ENCODE measurements at regions not wholly inside any gene's neighbourhood (a gene's known extent, or its start where the extent isn't known, plus 50 kb on each side); places are given as distances from the start of the nearest gene placed in this dataset.

DNA sequence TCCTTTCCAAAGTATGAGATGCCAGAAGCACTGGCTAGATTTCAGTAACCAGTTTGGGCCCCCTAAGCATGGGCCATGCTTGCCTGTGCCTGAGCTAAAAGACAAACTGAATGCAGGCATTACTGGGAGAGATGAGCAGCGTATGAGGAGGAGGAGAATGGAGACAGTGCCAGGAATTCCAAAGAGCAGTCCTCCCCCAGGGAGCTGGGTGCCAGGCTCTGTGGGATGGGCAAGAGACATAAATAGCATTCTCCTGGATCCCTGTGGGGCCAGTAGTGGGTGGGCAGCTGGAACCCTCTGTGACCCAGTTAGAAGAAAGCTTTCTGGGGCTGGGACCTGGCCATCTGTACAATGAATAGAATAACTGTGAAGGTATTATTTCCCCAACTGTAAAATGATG lies 235.6 kb downstream of the KCNA4 start:
- DNase-seq (ENCODE audit: low spot score) = no peak

DNA sequence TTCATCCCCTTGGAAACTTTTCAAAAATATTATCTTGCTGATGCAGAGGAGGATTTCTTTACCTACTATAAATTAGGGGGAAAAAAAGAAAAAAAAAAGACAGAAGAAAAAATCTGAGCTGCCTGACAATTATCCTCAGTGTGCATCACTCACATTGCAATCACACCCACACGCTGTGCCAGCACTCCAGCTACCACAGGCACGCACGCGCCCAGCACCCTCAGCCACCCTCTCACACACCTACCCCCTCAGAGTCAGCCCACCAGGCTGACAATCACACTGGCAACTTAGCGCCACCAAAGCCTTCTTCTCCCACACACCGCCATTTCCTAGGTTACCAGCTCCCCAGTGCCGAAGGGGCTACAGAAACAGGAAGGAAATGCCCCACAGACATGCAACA lies 236.1 kb downstream of the KCNA4 start:
- DNase-seq (ENCODE audit: low spot score) = no peak

DNA sequence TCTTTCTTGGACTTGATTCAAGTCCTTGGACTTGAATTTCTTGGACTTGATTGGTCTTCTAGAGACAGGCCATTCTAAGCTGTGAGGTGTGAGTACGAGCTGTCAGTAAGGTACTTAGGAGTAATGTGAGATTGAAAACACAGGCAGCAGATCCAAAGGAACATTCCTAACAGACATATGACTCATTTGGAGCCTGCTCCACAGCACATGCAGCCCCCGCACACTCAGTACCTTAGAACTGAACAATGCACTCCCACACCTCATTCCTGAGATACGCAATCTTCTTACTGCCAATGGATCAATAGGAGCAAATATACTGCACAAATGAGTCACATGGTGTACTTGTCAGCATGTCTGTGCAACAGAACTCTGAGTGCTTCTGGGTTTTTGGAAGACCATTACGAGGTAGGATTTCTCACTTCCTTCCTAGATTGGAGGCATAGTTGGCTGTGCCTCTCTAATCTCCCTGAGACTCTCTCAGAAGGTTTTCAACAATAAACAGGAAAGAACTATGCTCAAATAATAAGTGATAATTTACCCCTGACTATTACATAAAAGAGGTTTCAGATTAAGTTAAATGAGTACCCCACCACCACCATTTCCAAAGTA lies 243.1 kb downstream of the KCNA4 start:
- DNase-seq (ENCODE audit: low spot score) = no peak

DNA sequence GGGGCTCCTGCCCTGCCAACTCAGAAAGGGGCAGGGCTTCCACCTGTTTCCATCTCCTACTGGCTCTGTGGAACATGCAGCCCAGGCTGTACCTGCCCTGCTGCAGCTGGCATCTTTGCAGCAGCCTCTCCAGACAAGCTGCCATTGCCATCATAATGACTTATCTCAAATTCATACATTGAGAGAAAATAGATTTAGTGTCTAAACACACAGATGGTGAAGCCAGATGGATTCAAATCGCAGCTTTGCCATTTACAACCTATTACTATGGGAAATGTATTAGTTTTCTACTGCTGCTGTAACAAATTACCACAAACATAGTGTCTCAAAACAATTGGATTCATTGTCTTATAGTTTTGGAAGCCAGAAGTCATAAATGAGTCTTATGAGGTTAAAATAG lies 260.0 kb downstream of the KCNA4 start:
- DNase-seq (ENCODE audit: low spot score) = no peak

DNA sequence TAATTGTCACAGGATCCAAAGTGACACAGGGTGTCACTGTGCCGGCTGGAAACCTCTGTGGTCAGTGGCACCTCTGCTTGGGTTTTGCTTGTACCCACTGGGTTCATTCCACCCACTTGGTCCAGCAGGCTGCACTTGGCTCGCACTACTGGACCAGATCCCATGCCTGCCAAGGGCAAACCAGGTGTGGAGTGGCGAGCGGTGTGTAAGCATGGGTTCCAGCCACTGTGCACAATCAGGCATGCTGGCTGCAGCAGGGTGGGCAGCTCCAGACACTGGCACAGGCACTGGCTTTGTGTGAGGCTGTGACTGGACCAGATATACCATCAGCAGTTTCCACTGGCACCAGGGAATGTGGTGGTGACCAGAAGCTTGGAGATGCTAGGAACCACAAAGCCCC lies 261.4 kb downstream of the KCNA4 start:
- no peak for DNase-seq (ENCODE audit: low spot score)

DNA sequence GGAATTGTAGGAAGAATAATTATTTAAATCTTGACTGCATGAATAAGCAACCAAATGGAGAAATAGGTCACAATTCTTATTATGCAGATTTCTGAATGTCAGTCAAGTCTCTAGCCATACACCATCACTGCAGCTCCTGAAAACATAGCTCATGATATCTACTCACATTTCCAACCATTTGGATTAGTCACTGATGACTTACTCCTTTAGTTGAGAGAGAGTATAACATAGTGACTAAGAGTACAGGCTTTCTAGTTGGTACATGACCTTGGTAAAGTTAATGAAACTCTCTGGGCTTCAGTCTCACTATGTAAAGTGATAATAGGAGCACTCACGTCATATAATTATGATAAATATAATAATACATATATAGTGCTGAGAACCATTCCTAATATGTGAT lies 265.2 kb downstream of the KCNA4 start:
- DNase-seq (ENCODE audit: low spot score) = no peak

DNA sequence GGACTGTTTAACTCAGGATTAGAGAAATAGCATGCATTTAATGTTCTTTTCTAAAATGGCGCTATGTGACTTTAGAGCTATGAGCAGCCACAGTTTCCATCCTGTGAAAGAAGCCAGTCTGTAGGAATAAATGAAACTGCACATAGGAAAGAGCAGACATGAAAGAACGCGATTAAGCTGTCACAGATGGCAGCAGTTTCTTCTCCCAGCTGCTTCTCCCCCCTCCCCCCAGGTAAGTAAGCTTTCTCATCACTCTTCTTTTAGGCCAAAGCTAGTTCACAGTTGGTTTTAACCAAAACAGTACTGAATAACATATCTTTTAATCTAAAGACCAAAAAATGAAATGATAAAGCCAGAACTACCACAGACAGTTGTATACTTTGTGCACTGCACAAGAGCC lies 266.4 kb downstream of the KCNA4 start:
- no peak for DNase-seq (ENCODE audit: low spot score)

DNA sequence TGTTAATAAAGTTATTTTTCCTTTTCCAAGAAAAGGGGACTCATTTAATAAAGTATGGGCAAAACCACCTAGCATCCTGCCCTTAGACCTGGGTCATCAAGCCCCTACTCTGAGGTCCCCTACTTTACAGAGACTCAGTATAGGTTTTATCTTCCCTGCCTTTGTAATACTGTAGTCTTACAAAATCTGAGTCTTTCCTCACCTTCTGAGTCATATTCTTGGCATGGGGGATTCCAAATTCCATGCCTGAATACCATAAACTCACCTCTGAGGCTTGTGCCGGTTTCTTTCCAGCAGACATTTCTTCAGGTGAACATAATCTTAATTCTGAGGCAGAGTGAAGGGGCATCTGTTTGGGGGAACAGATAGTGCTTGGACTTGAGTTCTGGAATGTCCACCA lies 282.5 kb downstream of the KCNA4 start:
- DNase-seq (ENCODE audit: low spot score) = no peak

DNA sequence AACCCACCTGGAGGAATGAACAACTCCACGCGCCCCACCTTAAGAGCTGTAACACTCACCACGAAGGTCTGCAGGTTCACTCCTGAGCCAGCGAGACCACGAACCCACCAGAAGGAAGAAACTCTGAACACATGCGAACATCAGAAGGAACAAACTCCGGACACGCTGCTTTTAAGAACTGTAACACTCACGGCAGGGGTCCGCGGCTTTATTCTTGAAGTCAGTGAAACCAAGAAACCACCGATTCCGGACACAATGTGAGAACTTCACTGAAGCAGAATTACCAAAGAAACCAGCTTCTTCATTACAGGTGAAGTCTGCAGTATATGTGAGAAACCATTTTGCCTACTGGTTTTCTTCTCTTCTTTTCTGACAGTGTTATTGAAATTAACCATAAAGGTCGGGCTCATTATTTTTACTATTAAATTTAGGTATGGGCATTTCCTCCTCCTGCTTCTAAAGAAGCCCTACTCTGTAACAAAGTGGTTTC lies 303.0 kb downstream of the KCNA4 start:
- DNase-seq (ENCODE audit: low spot score) = no peak

DNA sequence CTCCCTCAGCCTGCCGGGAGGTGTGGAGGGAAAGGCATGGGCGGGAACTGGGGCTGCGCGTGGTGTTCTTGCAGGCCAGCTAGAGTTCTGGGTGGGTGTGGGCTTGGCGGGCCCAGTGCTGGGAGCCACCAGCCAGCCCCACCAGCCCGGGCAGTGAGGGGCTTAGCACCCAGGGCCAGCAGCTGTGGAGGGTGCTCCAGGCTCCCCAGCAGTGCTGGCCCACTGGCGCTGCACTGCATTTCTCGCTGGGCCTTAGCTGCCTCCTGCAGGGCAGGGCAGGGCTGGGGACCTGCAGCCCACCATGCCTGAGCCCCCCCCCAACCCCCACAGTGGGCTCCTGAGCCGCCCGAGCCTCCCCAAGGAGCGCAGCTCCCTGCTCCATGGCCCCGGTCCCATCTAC lies 304.2 kb downstream of the KCNA4 start:
- no peak for DNase-seq (ENCODE audit: low spot score)

DNA sequence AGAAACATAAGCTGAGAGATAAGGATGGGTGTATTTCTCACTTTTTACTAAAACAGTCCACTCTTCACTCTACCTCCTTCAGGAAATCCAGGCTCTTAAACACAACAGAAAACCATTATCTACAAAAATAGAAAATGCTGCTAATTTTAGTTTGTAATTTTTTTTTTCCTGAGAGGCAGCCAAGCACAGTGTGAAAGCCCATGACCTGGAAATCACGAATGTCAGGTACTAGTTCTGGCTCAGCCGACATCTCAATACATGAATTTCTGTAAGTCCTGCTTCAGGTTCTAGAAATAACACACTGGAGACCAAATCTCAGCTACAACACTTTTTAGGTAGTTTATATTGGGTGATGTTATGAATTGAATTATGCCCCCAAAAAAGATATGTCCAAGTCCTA lies 308.9 kb downstream of the KCNA4 start:
- DNase-seq (ENCODE audit: low spot score) = no peak

DNA sequence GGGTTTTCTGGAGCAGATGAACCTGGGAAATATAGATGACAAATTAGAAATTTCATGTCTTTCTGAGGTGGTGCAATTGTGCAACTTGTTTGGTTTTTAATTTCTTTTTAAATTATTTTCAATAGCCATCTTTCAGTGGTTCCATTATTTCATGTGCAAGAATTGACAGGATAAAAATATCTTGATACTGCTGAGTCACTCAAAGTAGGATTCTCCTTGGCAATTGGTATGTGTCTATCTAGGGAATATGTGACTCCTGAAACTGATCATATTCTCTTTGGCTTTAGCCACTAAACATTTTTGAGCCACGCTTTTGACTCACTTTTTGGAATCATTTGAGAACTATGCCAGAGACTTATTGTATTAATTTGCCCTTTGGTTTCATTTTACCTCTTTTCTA lies 331.5 kb downstream of the KCNA4 start:
- DNase-seq (ENCODE audit: low spot score) = no peak

DNA sequence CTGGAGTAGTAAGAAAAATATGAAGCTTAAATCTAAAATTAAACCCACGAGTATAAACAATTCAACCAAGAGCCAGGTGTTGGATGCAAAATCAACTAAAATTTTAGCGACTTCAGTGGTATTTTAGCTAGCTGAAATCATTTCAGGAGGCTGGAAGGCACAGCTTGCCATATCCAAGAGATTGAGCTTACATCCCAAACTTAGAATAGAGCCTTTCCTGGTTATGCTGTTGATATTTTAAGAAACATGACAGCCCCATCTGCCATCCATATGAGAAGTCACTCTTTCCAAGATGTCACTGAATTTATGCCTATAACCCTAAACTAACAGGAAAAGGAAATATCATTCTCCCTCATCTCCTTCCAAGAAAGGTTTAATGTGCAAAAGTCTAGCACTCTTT lies 334.0 kb downstream of the KCNA4 start:
- no peak for DNase-seq (ENCODE audit: low spot score)

DNA sequence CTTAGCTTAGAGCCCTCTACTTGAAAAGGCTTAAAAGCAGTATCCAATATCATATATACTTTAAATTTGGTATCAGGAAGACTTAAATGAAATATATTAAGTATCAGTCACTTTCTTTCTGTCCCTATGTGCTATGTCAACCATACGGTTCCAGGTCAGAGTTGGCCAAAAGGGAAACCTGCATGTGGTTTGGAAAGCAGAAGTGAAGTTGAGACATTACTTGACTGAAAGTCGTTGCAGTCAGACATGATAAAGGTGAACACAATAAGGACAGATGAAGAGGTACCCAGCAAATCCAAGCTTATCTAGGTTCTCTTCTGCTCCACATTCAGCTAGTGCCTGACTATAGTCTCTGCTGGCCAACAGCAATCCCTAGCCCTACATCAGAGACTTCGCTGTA lies 336.8 kb downstream of the KCNA4 start:
- DNase-seq (ENCODE audit: low spot score) = no peak

DNA sequence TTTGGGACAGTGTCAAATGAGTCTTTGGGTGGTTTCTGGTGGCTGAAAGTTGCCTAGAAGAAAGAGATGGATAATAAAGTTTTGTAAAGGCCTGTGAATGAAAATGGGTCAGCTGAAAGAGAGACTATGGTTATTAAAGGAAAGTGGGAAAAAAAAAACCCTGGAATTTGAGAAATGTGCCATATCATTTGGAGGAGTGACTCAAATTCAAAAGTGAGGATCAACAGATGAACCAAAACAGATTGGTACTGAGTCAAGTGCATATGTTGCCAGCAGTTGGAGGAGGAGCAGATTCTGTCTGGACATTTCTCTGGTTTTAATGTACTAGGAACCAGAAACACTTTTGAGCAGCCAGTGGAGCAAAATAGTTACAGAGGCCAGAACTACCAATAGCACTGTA lies 339.8 kb downstream of the KCNA4 start:
- no peak for DNase-seq (ENCODE audit: low spot score)

DNA sequence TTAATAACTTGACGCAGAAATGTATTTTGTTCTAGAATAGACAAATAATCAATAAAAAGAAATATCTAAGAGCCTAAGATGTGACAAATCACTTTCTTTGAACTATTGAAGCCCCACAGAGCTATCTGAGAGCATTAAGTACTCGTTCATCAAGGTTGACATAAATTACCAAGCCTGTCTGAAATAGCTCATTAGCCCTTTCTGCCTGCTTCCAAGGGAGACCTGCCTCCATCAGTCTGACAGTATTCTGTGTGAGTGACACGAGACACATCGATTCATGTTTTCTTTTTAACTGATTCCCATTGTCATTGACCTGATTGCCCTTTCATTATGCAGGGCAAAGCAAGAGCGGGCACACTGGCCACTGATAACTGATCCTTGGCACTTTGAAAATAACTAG lies 347.5 kb downstream of the KCNA4 start:
- DNase-seq (ENCODE audit: low spot score) = no peak

DNA sequence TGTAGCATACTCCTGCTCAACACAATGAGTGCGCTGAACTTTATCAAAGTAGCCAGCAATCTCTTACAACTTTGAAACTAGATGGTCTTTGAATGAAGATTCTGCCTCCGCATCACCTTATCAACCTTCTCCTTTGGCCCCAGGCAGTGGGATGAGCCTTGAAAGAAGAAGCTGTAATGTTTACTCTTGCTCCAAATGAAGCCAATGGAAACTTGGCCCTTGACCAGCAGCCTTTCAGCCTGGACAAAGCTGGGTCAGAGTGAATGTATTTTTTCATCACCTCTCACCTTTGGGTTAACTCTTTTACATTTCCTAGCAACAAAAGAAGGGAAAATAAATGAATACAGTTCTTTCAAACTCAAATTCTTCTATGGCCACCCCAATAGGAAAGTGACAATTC lies 359.1 kb downstream of the KCNA4 start:
- DNase-seq (ENCODE audit: low spot score) = no peak

DNA sequence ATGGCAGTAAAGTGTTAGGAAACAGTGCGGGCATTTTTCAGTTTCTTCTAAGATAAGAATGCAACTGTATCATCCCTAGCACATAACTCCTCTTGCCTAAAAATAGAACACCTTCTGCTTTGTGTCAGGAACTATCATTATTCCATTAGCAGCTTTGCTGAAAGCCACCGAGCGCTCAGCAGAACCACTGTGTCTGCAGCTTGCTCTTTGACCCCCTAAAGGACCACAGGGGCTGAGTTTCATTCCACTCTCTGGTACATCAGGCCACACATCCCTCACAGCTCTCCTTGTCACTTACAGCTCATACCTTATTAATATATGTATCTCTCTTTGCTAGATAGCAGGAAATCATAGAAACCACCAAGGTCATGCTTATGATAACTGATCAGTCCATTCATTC lies 360.2 kb downstream of the KCNA4 start:
- DNase-seq (ENCODE audit: low spot score) = no peak

DNA sequence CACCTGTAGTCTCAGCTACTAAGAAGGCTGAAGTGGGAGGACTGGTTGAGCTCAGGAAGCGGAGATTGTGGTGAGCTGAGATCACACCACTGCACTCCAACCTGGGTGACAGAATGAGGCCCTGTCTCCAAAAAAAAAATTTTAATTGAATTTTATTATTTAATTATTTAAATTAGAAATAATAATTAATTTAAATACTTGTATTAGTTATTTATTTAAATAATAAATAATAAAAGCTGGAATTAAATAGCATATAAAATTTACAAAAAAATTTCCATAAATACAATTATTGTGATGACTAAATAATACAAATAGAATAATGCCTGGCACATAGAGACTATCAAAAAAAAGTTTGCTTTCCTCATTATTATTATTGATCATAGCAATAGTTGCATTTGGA lies 371.5 kb downstream of the KCNA4 start:
- DNase-seq (ENCODE audit: low spot score) = no peak

DNA sequence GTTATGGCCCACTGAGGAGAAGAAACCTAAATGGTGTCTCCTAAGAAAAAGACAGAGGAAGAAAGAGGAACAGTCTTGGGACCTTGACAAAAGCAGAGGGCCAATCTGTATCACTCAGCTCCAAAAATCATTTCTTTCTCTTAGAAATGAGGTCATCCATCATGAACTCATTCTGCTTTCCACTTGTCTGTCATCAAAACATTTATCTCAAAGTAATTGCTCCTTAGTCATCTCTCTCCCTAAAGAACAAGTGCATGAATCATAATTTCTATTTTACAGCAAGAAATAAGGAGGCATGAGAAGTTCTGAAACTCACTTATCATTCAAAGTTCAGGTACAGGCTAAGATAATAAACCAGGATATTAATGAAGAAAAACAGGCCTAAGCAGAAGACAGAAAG lies 375.6 kb downstream of the KCNA4 start:
- no peak for DNase-seq (ENCODE audit: low spot score)

DNA sequence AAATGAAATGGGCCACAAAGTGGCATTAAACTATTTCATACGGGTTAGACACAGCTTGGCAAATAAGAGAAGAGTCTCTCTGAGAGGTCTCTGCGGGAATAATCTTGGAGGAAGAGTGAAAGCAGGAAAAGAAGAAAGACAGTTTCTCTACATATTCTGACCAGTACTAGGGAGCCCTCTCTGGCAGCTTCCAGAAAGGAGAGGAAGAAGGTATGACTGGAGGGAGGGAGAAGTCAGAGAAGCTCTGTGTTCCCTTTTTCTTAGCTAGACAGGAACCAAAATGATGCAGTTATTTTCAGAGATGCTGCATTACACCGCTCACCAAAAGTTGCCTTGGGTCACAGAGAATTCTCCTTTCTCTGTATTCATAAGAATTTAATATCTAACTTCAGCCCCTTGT lies 382.1 kb downstream of the KCNA4 start:
- no peak for DNase-seq (ENCODE audit: low spot score)

DNA sequence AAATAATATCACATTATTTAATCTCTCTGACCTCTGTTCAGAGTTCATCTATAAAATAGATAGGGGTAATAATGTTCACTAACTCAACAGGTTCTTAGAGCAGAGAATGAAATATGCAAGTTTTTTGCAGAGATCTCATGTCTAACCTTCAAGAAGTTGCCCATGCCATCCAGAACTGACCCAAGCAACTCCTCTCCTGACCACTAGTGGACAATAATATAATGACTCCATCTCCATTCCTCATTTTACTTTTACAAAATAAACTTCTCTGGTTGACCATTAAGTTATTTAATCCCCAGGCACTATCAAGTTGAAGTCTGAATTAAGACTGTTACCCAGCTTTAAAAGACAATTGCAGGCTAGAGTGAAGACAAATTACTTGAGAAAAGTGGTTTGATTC lies 382.6 kb downstream of the KCNA4 start:
- no peak for DNase-seq (ENCODE audit: low spot score)

DNA sequence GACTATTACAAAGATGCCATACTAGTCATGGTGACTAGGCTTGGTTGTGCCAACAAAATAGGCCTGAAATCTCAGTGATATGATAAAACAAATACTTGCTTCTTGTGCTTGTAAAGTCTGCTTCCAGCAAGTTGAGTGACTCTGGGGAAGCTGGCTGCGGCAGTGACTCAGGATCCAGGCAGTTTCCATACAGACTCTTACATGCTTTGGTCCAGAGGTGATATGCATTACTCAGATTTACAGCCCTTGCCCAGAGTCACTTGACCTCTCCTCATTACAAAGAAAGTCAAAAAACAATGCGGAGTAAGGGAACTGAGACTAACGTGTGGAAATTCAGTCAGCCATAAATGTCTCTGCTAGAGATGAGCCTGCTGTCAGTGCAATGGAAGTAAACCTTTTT lies 387.5 kb downstream of the KCNA4 start:
- no peak for DNase-seq (ENCODE audit: low spot score)

DNA sequence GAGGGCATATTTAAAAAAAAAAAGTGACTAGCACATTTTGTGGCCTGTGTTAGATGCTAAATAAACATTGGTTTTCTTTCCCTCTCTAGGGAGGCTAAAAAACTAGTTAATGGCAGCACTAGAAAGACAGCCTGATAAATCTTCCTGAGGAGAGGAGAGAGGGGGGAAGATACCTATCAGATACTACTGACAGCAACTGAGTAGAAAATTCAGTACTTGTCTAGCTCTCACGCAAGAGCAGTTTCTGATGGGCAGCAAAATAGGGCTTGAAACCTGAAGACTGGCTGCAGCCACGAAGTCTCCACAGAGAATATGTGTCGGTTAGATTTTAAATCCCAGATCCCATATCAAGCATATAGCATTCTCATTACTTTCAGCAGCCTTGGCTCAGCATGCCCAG lies 388.2 kb downstream of the KCNA4 start:
- no peak for DNase-seq (ENCODE audit: low spot score)

DNA sequence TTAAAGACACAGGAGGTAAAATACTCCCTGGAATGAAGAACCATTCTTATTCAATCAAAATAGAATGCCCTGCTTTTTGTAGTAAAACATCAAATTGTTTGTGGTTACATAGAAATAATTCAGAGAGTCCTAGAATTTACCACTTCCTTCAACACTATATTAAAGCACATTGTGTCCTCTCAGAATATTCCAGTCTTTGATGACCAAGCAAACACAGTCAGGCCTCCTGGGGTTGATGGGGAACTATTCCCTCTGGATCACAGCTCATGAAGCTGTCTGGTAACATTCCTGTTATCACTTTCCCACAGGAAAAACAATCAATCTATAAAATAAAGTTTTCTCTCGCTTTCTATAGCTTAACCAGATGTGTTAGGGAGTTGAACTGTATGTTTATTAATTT lies 389.3 kb downstream of the KCNA4 start:
- no peak for DNase-seq (ENCODE audit: low spot score)
